T-helper 2 cell (primary cell): ENCODE measurements at regions not wholly inside any gene's neighbourhood (a gene's known extent, or its start where the extent isn't known, plus 50 kb on each side); places are given as distances from the start of the nearest gene placed in this dataset.

ENCODE experiments used
- DNase-seq, 5 experiments: peaks; one replicate each; pipeline versions ENCODE4 v3.0.0 to v3.0.0-alpha.2; 2012 to 2022

- DNase-seq: no peak
These were observed 121.1 kb upstream of the SPRY2 start for GRCh38 chr13:80462037-80462436.

- no peak for DNase-seq
These were observed 117.6 kb upstream of the SPRY2 start for GRCh38 chr13:80458543-80458942.

- peak in 1 of 5 experiments; percentile 42 for DNase-seq
These were observed 113.3 kb upstream of the SPRY2 start for GRCh38 chr13:80454245-80454644.

GRCh38 chr13:80452279-80452678 lies 111.4 kb upstream of the SPRY2 start:
- DNase-seq: no peak

- DNase-seq: no peak
These were observed 110.7 kb upstream of the SPRY2 start for GRCh38 chr13:80451641-80452040.

GRCh38 chr13:80450386-80450785 lies 109.5 kb upstream of the SPRY2 start:
- DNase-seq: no peak

GRCh38 chr13:80448725-80449124 lies 107.8 kb upstream of the SPRY2 start:
- no peak for DNase-seq

- DNase-seq: no peak
These were observed 106.8 kb upstream of the SPRY2 start for GRCh38 chr13:80447747-80448146.

- peak in 1 of 5 experiments; percentile 30 for DNase-seq
These were observed 103.5 kb upstream of the SPRY2 start for GRCh38 chr13:80444240-80445015.

GRCh38 chr13:80442609-80443008 lies 101.7 kb upstream of the SPRY2 start:
- DNase-seq: no peak

- no peak for DNase-seq
These were observed 101.0 kb upstream of the SPRY2 start for GRCh38 chr13:80441968-80442367.

- DNase-seq: no peak
These were observed 97.6 kb upstream of the SPRY2 start for GRCh38 chr13:80438521-80438920.

GRCh38 chr13:80437231-80437630 lies 96.3 kb upstream of the SPRY2 start:
- no peak for DNase-seq

- no peak for DNase-seq
These were observed 95.7 kb upstream of the SPRY2 start for GRCh38 chr13:80436571-80437169.

- DNase-seq: peak in 1 of 5 experiments; percentile 12
These were observed 89.6 kb upstream of the SPRY2 start for GRCh38 chr13:80430561-80430960.

- DNase-seq: no peak
These were observed 87.6 kb upstream of the SPRY2 start for GRCh38 chr13:80428349-80429096.

- peak in 1 of 5 experiments; percentile 54 for DNase-seq
These were observed 78.5 kb upstream of the SPRY2 start for GRCh38 chr13:80419416-80419815.

- DNase-seq: no peak
These were observed 72.7 kb upstream of the SPRY2 start for GRCh38 chr13:80413611-80414010.

- DNase-seq: peak in 1 of 5 experiments; percentile 33
These were observed 67.3 kb upstream of the SPRY2 start for GRCh38 chr13:80408270-80408669.

- DNase-seq: peak in 1 of 5 experiments; percentile 45
These were observed 60.0 kb upstream of the SPRY2 start for GRCh38 chr13:80400865-80401426.

GRCh38 chr13:80400164-80400864 lies 59.4 kb upstream of the SPRY2 start:
- peak in 1 of 5 experiments; percentile 74 for DNase-seq

GRCh38 chr13:80399340-80400163 lies 58.6 kb upstream of the SPRY2 start:
- peak in 2 of 5 experiments; percentile 17 to 94 for DNase-seq
